Rectal smooth muscle tissue (tissue), 1 donor: ENCODE measurements at regions not wholly inside any gene's neighbourhood (a gene's known extent, or its start where the extent isn't known, plus 50 kb on each side); places are given as distances from the start of the nearest gene placed in this dataset.
"Not testable (repeated sequence)": the region's sequence is repeated elsewhere in the genome, so short reads cannot be mapped to it uniquely, and the experiment has no call there.

Source experiments
- H3K27ac ChIP-seq: one replicate; pipeline ENCODE4 v1.7.0; 2013; ENCODE audit warnings: low read depth, low read length, inconsistent platforms
- H3K27me3 ChIP-seq: one replicate; pipeline ENCODE4 v1.7.0; 2013; ENCODE audit warnings: low read length; ENCODE audit not compliant: control insufficient read depth, insufficient read depth
- H3K36me3 ChIP-seq: one replicate; pipeline ENCODE4 v1.7.0; 2013; ENCODE audit warnings: low read length; ENCODE audit not compliant: control insufficient read depth, insufficient read depth
- H3K4me1 ChIP-seq: one replicate; pipeline ENCODE4 v1.7.0; 2013; ENCODE audit warnings: low read length; ENCODE audit not compliant: control insufficient read depth, insufficient read depth
- H3K4me3 ChIP-seq: one replicate; pipeline ENCODE4 v1.7.0; 2013; ENCODE audit warnings: low read length
- H3K9ac ChIP-seq: one replicate; pipeline ENCODE4 v1.7.0; 2013; ENCODE audit warnings: low read length

DNA sequence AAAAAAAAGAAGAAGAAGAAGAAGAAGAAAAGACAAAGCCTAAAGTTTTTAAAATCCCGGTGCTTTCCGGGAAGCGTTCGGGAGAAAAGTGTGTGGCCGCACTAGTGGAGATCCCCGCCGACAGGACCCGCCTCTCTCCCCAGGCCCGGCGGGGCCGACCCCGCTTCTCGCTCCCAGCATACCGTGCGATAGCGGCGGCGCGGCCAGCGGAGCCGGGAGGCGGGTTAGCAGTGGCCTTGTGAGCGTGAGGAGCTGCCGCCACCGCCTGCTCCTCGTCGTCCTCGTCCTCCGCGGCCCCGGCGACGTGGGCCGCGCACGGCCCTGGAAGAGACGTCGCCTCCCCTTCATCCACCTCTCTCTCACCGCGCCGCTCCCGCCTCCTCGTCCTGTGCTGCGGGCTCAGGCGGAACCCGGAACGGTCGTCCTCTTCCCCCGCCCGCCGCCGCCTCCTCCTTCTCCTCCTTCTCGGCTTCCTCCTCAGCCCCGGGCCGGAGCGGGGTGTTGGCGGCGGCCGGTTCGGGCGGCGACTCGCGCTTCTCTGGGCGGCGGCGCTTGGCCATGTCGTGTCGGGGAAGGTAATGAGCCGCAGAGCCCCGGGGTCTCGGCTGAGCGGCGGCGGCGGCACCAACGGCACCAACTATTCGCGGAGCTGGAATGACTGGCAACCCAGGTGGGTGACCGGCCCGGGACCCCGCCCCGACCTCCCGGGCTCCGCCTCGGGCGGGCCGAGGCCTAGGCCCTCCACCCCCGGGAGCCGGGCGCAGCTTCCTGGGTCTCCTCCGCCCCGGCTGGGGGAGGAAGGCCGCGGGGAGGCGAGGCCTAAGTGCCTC, 62.6 kb upstream of the CDR2 start:
- H3K27me3 ChIP-seq, H3K36me3 ChIP-seq, H3K4me1 ChIP-seq: not testable (repeated sequence)
- Histone ChIP-seq H3K9ac (peak overlapping the region; percentile 73), H3K27ac (peak overlapping the region; percentile 86), H3K4me3 (peak overlapping the region; percentile 70)

GRCh38 chr16:22436326-22436822, 62.0 kb upstream of the CDR2 start:
- H3K27ac ChIP-seq, H3K27me3 ChIP-seq, H3K36me3 ChIP-seq, H3K4me1 ChIP-seq, H3K9ac ChIP-seq: not testable (repeated sequence)
- peak overlapping the region; percentile 70 for H3K4me3 ChIP-seq

DNA sequence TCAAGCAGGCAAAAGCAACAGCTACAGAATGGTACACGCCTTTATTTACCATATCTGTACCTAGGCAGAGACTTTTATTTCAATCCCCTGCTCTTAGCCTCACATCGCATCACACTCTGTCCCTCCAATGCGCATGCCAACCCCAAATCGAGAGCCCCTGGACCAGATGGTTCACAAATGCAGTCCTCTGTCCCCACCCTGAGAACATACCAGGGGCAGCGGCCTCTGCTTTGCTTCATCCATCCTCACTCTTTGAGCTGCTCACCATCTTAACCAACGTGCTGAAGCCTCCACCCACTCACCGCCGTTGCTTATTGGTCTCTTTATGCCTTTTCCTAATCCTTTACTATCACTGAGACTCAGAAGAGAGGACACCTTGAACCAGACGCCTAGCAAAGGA, 56.9 kb upstream of the CDR2 start:
- H3K9ac ChIP-seq, H3K27ac ChIP-seq, H3K27me3 ChIP-seq, H3K4me1 ChIP-seq, H3K4me3 ChIP-seq: not testable (repeated sequence)
- H3K36me3 ChIP-seq, result peaks cover 15% of the 10 kb centered on the region

- Histone ChIP-seq H3K4me3 (no peak overlapping the region), H3K36me3 (peaks cover 25% of the 10 kb centered on the region), H3K27ac (no peak overlapping the region), H3K27me3 (no peaks in the 10 kb centered on the region), H3K4me1 (no peaks in the 10 kb centered on the region), H3K9ac (no peak overlapping the region)
Measured at GRCh38 chr16:22428654-22429053, 54.2 kb upstream of the CDR2 start.

DNA sequence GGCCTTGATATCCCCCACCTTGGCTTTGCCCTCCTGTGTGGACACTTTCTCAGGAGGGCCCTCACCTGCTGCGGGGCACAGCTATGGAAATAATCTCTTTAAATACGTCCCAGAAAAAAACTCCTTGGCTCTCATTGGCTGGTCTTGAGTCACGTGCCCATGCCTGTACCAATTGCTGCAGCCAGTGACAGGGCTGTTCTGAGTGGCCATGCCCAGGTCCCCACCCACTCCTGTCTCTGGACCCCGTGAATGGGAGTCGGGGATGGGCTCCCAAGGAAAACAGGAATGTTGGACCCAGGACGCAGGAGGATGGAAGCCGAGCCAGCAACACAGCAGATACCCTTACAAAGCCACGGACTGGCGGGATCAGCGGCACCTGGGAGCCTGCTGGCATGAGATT, 53.1 kb upstream of the CDR2 start:
- Histone ChIP-seq H3K4me3 (no peak overlapping the region), H3K27ac (no peak overlapping the region), H3K36me3 (peaks cover 25% of the 10 kb centered on the region), H3K27me3 (no peaks in the 10 kb centered on the region), H3K9ac (no peak overlapping the region), H3K4me1 (no peaks in the 10 kb centered on the region)

- H3K27ac ChIP-seq, result no peak overlapping the region
- peaks cover 25% of the 10 kb centered on the region for H3K36me3 ChIP-seq
Measured at GRCh38 chr16:22425847-22426246, 51.4 kb upstream of the CDR2 start.

DNA sequence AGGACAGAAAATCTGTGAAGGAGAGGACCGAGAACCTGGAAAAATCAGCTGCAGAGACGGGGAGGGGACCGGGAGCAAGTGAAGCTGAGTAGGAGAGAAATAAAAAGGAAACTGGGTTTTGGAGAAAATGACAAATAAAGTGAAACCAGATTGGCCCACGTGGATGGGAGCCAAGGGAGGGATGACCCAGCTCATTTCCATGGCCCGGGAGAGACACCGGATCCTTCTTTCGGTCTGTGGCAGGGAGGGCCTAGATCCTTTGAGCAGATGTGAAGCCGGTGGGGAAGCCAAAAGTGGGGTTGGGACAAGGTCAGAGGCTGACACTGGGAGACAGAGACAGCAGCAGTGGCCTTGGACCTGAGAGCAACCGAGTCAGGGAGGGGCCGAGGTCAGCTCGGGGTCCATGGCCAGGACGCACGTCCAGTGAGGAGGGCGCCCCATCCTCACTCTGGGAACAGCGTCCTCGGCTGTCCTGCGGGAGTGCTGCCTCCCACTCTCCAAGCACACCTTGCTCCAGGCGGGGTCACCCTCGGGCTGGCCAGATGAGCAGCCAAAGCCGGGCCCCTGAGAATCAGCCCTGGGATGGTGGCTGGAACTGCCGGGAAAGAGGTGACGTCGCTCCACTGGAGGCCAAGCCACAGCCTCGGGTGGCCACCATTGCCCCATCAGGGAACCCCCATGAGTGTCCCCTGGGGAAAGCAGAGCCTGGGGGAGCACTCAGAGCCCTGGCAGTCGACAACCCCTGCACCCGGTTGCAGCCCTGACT, 50.8 kb upstream of the CDR2 start:
- H3K4me3 ChIP-seq, result no peak overlapping the region
- peaks cover 27% of the 10 kb centered on the region for H3K36me3 ChIP-seq
- H3K27ac ChIP-seq, result peak overlapping the region; percentile 45
- no peak overlapping the region for H3K9ac ChIP-seq
- H3K27me3 ChIP-seq, result no peaks in the 10 kb centered on the region
- no peaks in the 10 kb centered on the region for H3K4me1 ChIP-seq

More at GRCh38 chr16:22425847-22426246, 51.4 kb upstream of the CDR2 start:
- Histone ChIP-seq H3K4me3 (no peak overlapping the region), H3K27me3 (no peaks in the 10 kb centered on the region), H3K4me1 (no peaks in the 10 kb centered on the region), H3K9ac (no peak overlapping the region)

DNA sequence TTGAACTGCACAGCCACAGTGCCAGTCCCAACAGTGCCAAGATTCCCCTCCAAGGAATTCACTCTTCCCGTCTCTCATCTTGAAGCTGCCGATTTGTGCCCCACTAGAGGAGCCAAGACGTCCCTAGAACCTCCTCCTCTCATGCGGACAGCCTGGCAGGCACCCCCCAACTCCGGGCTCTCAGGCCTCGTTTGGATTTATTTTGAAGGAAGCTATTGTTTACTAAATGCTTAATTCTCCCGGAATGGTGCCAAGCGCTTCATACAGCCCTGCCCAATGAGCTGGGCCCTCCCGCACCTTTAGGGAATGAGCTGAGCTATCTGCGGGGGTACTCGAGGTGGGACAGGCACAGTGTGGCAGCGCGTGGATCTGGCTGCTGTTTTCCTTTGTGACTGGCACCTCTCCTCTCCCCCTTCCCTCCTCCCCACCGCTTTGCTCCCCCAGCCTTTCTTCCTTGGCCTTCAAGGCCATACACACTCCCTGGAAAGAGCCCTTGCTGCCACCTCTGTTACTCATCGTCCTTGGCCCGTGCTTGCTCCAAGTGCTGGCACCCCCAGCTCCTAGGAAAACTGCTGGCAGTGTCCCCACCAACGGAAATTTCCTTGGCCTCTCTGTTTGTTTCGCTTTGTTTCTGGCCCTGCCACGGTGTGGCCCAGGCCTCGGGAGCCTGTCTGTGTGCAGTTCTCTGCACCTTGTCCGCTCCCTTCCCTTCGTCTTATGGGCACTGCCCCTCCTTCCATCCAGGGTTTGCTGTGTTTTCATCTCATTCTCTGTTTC, 49.9 kb upstream of the CDR2 start:
- Histone ChIP-seq H3K27me3 (no peaks in the 10 kb centered on the region), H3K27ac (peak overlapping the region; percentile 45), H3K36me3 (peaks cover 28% of the 10 kb centered on the region), H3K9ac (no peak overlapping the region), H3K4me3 (peak overlapping the region; percentile 27), H3K4me1 (no peaks in the 10 kb centered on the region)
